Osteocyte (in vitro differentiated cells): ENCODE measurements at regions not wholly inside any gene's neighbourhood (a gene's known extent, or its start where the extent isn't known, plus 50 kb on each side); places are given as distances from the start of the nearest gene placed in this dataset.
"Not testable (repeated sequence)": the region's sequence is repeated elsewhere in the genome, so short reads cannot be mapped to it uniquely, and the experiment has no call there.

Experiments used
- DNase-seq: peaks from one replicate; pipeline ENCODE4 v3.0.0; 2021; ENCODE audit warnings: mixed read lengths; ENCODE audit not compliant: unreplicated experiment; ENCODE audit errors: extremely low spot score
- H3K27ac Mint-ChIP-seq: one replicate; pipeline ENCODE4 v1.8.0; 2021; ENCODE audit warnings: mild to moderate bottlenecking, mixed read lengths; ENCODE audit not compliant: unreplicated experiment
- H3K27me3 Mint-ChIP-seq: one replicate; pipeline ENCODE4 v1.8.0; 2021; ENCODE audit warnings: mixed read lengths; ENCODE audit not compliant: unreplicated experiment
- H3K36me3 Mint-ChIP-seq: one replicate; pipeline ENCODE4 v1.8.0; 2021; ENCODE audit warnings: mixed read lengths; ENCODE audit not compliant: unreplicated experiment
- H3K4me1 Mint-ChIP-seq: one replicate; pipeline ENCODE4 v1.8.0; 2021; ENCODE audit warnings: mixed read lengths; ENCODE audit not compliant: unreplicated experiment
- H3K4me3 Mint-ChIP-seq: one replicate; pipeline ENCODE4 v1.8.0; 2021; ENCODE audit warnings: mild to moderate bottlenecking, moderate library complexity, mixed read lengths; ENCODE audit not compliant: unreplicated experiment
- H3K9me3 Mint-ChIP-seq: one replicate; pipeline ENCODE4 v1.8.0; 2021; ENCODE audit warnings: mixed read lengths; ENCODE audit not compliant: unreplicated experiment
- CTCF ChIP-seq: fragments of 200-600 bp; sonication (generic); IDR thresholded peaks from 2 replicates; pipeline ENCODE4 v1.5.0; 2021; ENCODE audit warnings: antibody characterized with exemption, mild to moderate bottlenecking, moderate library complexity

DNA sequence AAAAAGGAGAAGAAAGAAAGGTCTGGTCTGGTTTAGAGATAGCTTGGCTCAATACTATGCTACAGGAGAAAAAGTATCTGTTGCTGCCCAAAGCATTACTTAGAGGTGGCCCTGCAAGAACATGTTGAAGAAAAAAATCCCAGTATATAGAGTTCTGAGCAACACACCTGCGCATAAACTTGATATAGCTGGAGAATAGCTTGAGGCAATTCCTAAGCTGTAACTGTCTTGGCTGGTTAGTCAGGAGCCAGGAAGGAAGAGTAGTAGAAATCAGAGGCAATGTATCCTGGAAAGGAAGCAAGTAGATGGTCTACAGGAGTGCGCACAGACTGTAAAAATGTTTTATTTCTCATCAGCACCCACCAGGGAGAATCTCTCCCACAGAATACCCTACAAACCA lies 209.7 kb downstream of the SLITRK1 start:
- H3K4me1 Mint-ChIP-seq = no peaks in the 10 kb centered on the region

GRCh38 chr13:83667606-83668005 lies 214.7 kb downstream of the SLITRK1 start:
- peaks cover 12% of the 10 kb centered on the region for H3K4me1 Mint-ChIP-seq
- no peak for TF ChIP-seq CTCF
- H3K4me3 Mint-ChIP-seq = no peak overlapping the region
- H3K27ac Mint-ChIP-seq = no peak overlapping the region
- no peak for DNase-seq
- peaks cover 11% of the 10 kb centered on the region for H3K9me3 Mint-ChIP-seq
- H3K36me3 Mint-ChIP-seq = no peaks in the 10 kb centered on the region
- H3K27me3 Mint-ChIP-seq = no peaks in the 10 kb centered on the region

More for the DNA sequence above, 209.7 kb downstream of the SLITRK1 start:
- DNase-seq = no peak
- no peak overlapping the region for H3K27ac Mint-ChIP-seq
- no peak overlapping the region for H3K4me3 Mint-ChIP-seq
- H3K27me3 Mint-ChIP-seq = no peaks in the 10 kb centered on the region
- TF ChIP-seq CTCF = no peak
- H3K36me3 Mint-ChIP-seq = no peaks in the 10 kb centered on the region
- peaks cover 15% of the 10 kb centered on the region for H3K9me3 Mint-ChIP-seq

DNA sequence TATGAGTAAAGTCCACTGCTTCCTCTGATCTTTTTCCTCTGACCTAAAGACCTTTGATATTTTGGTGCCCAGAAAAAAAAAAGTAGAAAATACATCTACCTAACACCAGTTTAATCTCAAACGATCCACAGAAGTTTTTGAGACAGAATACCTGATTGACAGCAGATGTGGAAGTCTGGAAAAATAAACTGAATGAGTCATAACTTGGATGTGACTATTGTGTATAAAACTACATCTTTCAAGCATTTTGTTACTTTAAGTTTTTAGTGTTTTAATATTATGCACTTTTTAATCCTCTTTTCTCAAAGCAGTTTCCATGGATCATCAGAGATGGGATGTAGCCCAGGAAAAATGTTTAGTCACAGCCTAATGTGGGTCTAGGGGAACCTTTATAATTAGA lies 216.1 kb downstream of the SLITRK1 start:
- Mint-ChIP-seq H3K27ac (peak overlapping the region; percentile 4), H3K36me3 (no peaks in the 10 kb centered on the region), H3K4me1 (peaks cover 12% of the 10 kb centered on the region), H3K27me3 (no peaks in the 10 kb centered on the region), H3K9me3 (peaks cover 11% of the 10 kb centered on the region), H3K4me3 (no peak overlapping the region)
- TF ChIP-seq CTCF = no peak
- no peak for DNase-seq

GRCh38 chr13:83657281-83657680 lies 225.0 kb downstream of the SLITRK1 start:
- no peak for DNase-seq
- no peaks in the 10 kb centered on the region for H3K27me3 Mint-ChIP-seq
- no peak overlapping the region for H3K4me3 Mint-ChIP-seq
- no peaks in the 10 kb centered on the region for H3K4me1 Mint-ChIP-seq
- TF ChIP-seq CTCF = no peak
- H3K36me3 Mint-ChIP-seq = no peaks in the 10 kb centered on the region
- H3K27ac Mint-ChIP-seq = no peak overlapping the region
- H3K9me3 Mint-ChIP-seq = peaks cover 11% of the 10 kb centered on the region

DNA sequence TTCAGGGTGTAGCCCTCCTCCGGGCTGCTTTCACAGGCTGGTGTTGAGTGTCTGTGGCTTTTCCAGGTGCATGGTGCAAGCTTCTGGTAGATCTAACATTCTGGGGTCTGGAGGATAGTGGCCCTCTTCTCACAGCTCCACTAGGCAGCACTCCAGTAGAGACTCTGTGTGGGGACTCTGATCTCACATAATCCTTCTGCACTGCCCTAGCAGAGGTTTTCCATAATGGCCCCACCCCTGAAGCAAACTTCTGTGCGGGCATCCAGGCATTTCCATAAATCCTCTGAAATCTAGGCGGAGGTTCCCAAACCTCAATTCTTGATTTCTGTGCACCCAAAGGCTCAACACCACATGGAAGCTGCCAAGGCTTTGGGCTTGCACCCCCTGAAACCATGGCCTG lies 239.7 kb downstream of the SLITRK1 start:
- not testable (repeated sequence) for H3K4me3 Mint-ChIP-seq, H3K27me3 Mint-ChIP-seq, DNase-seq, H3K27ac Mint-ChIP-seq, H3K4me1 Mint-ChIP-seq, H3K36me3 Mint-ChIP-seq
- peaks cover 30% of the 10 kb centered on the region for H3K9me3 Mint-ChIP-seq

DNA sequence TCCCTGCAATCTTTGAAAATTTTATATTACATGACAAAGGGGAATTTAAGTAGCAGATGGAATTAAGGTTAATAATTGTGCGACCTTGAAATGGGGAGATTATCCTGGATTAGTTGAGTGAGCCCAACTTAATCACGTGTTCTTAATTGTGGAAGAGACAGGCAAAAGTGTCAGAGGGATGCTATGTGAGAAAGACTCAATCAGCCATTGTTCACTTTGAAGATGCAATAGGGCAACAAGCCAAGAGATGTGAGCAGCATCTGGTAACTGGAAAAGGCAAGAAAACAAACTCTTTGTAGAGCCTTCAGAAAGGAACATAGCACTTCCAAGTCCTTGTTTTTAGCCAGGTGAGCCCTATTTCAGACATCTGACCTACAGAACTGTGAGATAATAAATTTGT lies 247.7 kb downstream of the SLITRK1 start:
- Mint-ChIP-seq H3K4me1 (no peaks in the 10 kb centered on the region), H3K27ac (no peak overlapping the region)
- no peak for TF ChIP-seq CTCF

More for the DNA sequence above, 247.7 kb downstream of the SLITRK1 start:
- Mint-ChIP-seq H3K36me3 (no peaks in the 10 kb centered on the region), H3K4me3 (no peak overlapping the region), H3K27me3 (no peaks in the 10 kb centered on the region), H3K9me3 (peaks cover 2% of the 10 kb centered on the region)
- no peak for DNase-seq
